COLO829 (cell line): ENCODE measurements at regions not wholly inside any gene's neighbourhood (a gene's known extent, or its start where the extent isn't known, plus 50 kb on each side); places are given as distances from the start of the nearest gene placed in this dataset.

Experiments
- DNase-seq: peaks from one replicate; pipeline ENCODE4 v3.0.0; 2012; ENCODE audit warnings: low spot score

- no peak for DNase-seq
Measured at GRCh38 chr6:8738951-8739350, 303.6 kb upstream of the SLC35B3 start.

DNA sequence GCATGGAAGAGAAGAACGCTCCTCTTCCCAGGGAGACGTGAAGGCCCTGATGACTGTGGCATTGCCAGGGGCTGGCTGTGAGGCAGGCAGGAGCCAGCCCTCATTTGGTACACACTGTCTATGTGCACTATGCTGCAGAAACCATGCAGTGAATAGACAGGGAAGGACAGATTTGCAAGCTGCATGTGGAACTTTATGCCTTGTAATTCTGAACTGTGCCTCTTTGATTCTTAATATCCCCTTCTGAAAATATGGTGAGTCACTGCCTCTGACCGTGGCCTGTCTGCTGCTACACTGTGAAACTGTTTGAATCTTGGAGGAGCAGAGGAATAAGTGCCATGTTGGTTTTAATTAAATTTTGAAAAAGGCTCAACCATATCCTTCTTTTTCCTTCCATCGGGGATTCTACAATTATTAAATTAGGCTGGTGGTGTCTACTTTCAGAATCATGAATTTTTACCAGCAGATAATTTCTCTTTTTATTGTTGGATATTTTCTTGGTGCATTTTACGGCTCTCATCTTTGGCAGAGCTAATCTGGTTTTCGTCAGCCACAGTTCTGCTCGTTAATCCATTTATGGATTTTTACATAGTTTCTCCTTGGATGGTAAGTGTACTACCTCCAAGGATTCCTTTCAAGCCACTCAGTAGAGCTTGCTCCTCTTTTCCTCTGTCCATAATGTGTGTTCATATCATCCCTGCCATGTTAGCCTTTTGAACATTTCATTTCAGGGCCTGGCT, 301.0 kb upstream of the SLC35B3 start:
- DNase-seq, result peak; percentile 61

GRCh38 chr6:8733879-8734278, 298.5 kb upstream of the SLC35B3 start:
- DNase-seq, result no peak

DNA sequence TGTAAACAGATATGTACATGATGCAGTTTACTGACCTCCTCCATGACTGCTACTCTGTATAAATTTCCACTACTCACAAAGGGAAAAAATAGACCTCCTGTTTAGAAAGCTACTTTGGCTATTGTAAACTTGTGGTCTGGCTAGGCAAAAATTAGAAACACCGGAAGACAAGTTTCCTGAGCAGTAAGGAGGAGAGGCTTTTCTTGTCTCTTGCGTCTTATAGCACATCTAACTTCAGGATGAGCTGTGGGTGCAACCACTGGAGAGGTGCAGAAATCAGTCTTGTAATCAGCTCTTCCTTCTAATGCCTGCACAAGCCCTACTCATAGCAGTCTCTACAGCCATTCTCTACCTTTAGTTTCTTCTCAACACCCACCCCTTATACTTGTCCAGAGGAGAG, 296.5 kb upstream of the SLC35B3 start:
- no peak for DNase-seq

- no peak for DNase-seq
Measured at GRCh38 chr6:8710668-8711431, 275.5 kb upstream of the SLC35B3 start.

DNA sequence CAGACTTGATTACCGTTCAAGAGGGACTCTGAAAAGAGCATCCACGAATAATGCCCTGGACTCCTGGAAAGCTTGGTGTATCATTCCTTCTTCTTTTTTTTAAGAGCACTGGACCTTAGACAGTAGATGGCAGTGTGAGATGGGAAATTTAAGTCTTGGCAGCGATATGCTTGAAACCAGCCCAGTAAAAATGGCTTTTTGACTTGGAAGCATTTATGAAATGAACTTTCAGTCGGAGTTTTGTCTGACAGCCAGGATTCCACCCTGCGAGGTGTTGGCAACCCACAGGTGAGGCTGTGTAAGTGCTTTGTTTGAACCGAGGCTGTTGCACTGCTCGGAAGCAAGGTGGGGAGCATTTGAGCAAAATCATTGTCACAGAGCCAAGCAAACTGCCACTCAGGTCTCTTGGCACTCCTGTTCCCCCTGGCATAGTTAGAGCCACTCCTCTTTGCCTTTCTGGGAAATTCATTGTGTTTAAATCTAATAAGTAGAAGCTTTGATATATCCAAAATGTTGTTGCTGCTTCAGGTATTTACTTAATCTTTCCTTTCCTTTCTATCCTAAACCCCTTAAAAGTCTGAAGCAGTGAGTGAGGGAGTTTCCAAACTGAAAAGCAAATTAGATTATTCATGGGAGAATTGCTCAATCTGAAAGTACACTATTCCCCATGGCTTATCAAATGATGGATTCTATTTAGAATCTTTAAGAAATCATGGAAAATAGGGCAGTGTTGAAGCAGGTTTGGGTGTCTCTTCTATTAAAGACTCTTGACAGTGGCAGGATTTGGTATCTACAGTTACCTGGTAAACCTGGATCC, 272.8 kb upstream of the SLC35B3 start:
- peak; percentile 76 for DNase-seq

GRCh38 chr6:8707369-8707768, 272.0 kb upstream of the SLC35B3 start:
- no peak for DNase-seq

- no peak for DNase-seq
Measured at GRCh38 chr6:8705435-8706020, 270.2 kb upstream of the SLC35B3 start.

DNA sequence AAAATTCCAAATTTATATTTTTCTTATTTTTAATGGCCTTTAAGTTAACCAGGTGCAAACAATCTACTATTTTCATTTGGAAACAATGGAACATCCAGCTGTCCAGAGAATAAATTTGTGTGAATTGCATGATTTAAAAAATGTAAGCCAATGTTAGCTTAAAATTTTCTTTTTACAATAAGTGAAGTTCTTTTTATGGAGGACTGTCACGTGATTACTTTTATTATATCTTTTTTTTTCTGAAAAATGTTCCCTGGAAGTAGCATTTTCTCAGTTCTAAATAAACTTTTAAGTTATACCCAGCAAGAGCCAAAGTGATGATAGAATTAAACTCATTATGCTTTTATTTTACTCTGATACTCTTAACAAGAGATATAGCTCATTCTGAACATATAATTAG, 267.7 kb upstream of the SLC35B3 start:
- no peak for DNase-seq

GRCh38 chr6:8688821-8689220, 253.5 kb upstream of the SLC35B3 start:
- DNase-seq, result no peak

- DNase-seq, result no peak
Measured at GRCh38 chr6:8686077-8686476, 250.7 kb upstream of the SLC35B3 start.

DNA sequence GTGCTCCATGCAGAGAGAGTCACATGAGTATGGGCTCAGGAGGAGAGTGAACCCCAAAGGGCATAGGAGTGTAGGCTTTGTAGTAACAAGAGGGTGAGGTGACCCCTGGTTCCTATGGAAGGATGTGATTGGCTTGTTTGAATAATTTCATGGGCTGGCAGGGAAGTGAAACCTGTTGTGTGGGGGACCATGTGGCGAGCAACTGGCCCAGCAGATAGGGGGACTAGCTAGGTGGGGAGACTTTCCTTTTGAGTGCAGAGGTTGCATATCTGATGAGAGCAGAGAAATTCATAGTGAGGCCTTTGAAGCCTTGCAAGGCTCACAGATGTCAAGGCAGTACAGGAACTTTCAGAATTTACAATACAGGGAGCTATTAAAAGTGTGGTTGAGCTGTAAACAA, 247.9 kb upstream of the SLC35B3 start:
- DNase-seq, result no peak

DNA sequence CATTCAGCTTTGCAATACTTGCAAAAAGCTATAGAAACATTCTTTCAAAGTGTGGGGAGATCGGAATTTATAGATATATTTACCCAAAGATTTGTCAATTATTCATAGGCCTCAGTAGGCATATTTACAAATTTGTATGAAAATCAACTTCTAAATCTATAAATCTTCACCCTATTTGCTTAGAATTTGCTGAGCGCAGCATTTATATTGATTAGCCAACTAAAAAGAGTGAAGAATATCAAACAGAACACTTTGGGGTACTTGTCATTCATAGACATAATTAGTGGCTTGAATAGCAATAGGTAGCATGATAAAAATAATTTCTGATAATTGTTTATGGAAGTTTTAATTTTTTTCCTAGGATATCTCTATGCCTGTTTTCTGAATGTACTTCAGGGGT, 244.5 kb upstream of the SLC35B3 start:
- no peak for DNase-seq

- DNase-seq, result no peak
Measured at GRCh38 chr6:8678466-8678865, 243.1 kb upstream of the SLC35B3 start.

GRCh38 chr6:8674126-8674525, 238.8 kb upstream of the SLC35B3 start:
- no peak for DNase-seq

DNA sequence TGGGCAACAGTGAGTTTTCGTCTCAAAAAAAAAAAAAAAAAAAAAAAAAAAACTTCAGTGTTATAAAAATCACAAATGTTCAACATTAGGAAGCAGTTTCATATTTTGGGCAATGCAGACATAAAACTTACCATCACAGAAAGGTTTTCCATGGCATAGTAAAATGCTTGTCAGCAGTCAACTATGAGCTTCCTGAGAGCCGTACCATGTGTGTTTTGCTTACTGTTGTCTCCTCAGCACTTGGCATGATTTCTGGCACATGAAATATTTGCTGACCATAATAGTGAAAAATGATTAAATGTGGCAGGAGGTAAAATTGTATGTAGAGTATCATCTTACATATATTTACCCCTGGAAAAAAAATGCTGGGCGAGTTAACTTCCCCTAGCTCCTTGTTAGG, 237.5 kb upstream of the SLC35B3 start:
- no peak for DNase-seq

- DNase-seq, result no peak
Measured at GRCh38 chr6:8670792-8671191, 235.4 kb upstream of the SLC35B3 start.

- no peak for DNase-seq
Measured at GRCh38 chr6:8664700-8665099, 229.4 kb upstream of the SLC35B3 start.

DNA sequence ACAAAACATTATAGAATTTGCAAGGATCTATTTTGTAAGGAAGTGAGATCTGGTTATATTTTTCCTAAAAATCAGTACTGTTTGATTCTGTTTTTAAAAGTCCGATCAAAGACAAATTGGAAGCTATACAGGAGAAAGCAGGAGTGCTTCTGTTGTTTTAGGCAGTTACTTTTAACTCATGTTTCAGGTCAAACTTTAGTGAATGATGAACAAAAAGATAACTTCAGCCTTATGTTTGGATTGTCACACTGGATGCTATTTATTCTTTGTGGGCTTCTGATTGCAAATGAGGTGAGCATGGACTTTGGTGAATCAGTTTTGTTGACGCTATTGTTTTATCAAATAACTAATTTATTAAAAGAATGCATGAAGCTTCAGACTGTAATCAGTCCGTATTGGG, 228.7 kb upstream of the SLC35B3 start:
- no peak for DNase-seq

GRCh38 chr6:8659404-8660189, 224.3 kb upstream of the SLC35B3 start:
- no peak for DNase-seq

DNA sequence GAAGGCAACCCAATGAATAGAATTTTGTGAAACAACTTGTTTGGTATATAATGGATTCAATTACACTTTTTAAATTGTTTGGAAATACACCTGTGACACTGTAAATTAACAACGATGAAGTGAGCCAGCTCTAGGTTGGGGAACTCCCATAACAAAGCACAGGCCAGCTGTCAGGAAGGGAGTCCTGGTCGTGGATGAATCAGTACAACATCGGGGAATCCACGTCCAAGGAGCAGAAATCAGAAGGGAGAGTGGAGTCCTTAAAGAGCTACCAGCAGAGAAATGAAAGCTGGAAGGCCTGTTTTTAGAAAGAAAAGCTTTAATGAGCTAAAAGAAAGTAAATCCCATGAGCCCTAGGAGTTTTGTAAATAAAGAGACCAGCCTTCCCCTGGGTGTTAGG, 223.1 kb upstream of the SLC35B3 start:
- DNase-seq, result no peak

DNA sequence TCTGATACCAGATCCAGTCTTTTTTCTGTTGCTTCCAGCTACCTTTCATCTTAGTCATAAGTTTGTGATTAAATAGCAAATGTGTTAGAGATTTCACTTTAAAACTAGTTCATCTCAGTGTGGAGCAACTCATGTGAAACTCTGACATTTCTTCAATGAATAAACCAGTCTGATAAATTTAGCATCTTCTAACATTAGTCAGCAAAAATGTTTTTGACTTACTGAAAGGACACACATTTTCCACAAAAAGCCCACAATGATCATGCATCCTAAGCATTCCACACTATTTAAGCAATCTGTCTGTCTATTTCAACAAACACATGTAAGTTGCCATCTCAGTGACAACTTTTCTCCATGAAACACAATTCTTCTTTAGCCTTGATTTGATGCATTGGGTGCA, 222.2 kb upstream of the SLC35B3 start:
- no peak for DNase-seq
